ENCODE measurements at regions not wholly inside any gene's neighbourhood (a gene's known extent, or its start where the extent isn't known, plus 50 kb on each side); places are given as distances from the start of the nearest gene placed in this dataset.

DNA sequence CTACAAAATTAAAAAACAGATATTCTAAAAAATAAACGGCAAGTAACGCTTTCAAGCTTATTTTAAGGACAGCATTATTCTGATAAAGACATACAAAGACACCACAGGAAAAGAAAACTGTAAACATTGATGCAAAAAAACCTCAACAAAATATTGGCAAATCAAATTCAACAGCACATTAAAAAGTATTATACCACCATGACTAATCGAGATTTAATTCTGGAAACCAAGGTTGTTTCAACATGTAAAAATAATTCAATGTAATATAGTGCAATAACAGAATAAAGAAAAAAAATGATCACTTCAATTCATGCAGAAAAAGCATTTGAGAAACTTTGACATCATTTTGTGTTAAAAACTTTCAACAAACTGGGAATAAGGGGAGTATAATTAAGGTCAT, 1323.2 kb downstream of the FSCB start:
- TF ChIP-seq, protein P1, sequence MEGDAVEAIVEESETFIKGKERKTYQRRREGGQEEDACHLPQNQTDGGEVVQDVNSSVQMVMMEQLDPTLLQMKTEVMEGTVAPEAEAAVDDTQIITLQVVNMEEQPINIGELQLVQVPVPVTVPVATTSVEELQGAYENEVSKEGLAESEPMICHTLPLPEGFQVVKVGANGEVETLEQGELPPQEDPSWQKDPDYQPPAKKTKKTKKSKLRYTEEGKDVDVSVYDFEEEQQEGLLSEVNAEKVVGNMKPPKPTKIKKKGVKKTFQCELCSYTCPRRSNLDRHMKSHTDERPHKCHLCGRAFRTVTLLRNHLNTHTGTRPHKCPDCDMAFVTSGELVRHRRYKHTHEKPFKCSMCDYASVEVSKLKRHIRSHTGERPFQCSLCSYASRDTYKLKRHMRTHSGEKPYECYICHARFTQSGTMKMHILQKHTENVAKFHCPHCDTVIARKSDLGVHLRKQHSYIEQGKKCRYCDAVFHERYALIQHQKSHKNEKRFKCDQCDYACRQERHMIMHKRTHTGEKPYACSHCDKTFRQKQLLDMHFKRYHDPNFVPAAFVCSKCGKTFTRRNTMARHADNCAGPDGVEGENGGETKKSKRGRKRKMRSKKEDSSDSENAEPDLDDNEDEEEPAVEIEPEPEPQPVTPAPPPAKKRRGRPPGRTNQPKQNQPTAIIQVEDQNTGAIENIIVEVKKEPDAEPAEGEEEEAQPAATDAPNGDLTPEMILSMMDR (IDR thresholded peaks at IDR 0.05; ENCODE audit: low read depth, low read length): no peak
- TF ChIP-seq MYC (IDR thresholded peaks at IDR 0.05; ENCODE audit: low read depth, low read length): no peak

Data from NB4 (cell line).